Pancreas (tissue), 10 donors: ENCODE measurements at regions not wholly inside any gene's neighbourhood (a gene's known extent, or its start where the extent isn't known, plus 50 kb on each side); places are given as distances from the start of the nearest gene placed in this dataset.

Experiments
- ATAC-seq, 4 donors: fragments of 200-7000 bp; cut with Tn5 transposase; one replicate each; pipeline versions ENCODE4 v1.8.0 to v1.9.1; 2020; ENCODE audit warnings: mild to moderate bottlenecking in 4 of 4, moderate library complexity in 4 of 4
- DNase-seq, 6 donors: peaks; one replicate each; pipeline ENCODE4 v3.0.0-alpha.2; 2020
- FAIRE-seq: peaks from 2 replicates; lab custom pipeline; 2012; peaks lifted over from hg19 to GRCh38; lab: Jason Lieb, UNC
- H3K27ac ChIP-seq, 4 donors: fragments of 200-600 bp; sonication (generic); 1 replicate in 3 of 4; 2 replicates in 1 of 4; pipeline versions ENCODE4 v1.5.0 to v1.8.0; 2020
- H3K27me3 ChIP-seq, 4 donors: fragments of 200-600 bp; one replicate each; pipeline ENCODE4 v1.8.0; 2021
- H3K36me3 ChIP-seq, 3 donors: fragments of 200-600 bp; sonication (generic) in 1 of 3; one replicate each; pipeline versions ENCODE4 v1.5.0 to v1.8.0; 2020 to 2021
- H3K4me1 ChIP-seq, 3 donors: fragments of 200-600 bp; one replicate each; pipeline ENCODE4 v1.8.0; 2021
- H3K4me3 ChIP-seq, 4 donors: fragments of 200-600 bp; sonication (generic) in 2 of 4; one replicate each; pipeline versions ENCODE4 v1.5.0 to v1.8.0; 2020 to 2021
- H3K9me3 ChIP-seq, 4 donors: fragments of 200-600 bp; one replicate each; pipeline ENCODE4 v1.8.0; 2021
- WGBS, 2 donors: extraction: QIAGEN DNeasy Blood & Tissue Kit; methylation state at CpG; one replicate each; pipeline ENCODE4 v1.1.7; 2013; 5-methylcytosine and 5-hydroxymethylcytosine counted together
- intact Hi-C, 3 donors: fragments of 100-400 bp; cut with DNase I; formaldehyde crosslinking; loops; one replicate each; pipeline versions ENCODE4 v1.11.1 to v1.14.2; 2022
- TF ChIP-seq, protein P1 (sequence below), 4 donors: fragments of 200-600 bp; sonication (generic) in 3 of 4; IDR thresholded peaks; one replicate each; pipeline versions ENCODE4 v1.5.0 to v1.8.0; 2021; ENCODE audit warnings: antibody characterized with exemption in 4 of 4
- donor health status: healthy with polysubstance abuse.
- donor health status: DM: no; HTN: no; CAD: no; lungs with moderate emphysema.
- donor health status: DM: no; HTN: no; CAD: no.
- donor health status: control.
- donor health status: control.
- donor health status: Bipolar disorder and iron deficiency.
- donor health status: DM: yes; HTN: yes; CAD: no.
- donor health status: DM: no; HTN: no; CAD: no.
- donor health status: DM: no; HTN: no; CAD: no.
- donor health status: DM: yes; HTN: yes; CAD: no.

DNA sequence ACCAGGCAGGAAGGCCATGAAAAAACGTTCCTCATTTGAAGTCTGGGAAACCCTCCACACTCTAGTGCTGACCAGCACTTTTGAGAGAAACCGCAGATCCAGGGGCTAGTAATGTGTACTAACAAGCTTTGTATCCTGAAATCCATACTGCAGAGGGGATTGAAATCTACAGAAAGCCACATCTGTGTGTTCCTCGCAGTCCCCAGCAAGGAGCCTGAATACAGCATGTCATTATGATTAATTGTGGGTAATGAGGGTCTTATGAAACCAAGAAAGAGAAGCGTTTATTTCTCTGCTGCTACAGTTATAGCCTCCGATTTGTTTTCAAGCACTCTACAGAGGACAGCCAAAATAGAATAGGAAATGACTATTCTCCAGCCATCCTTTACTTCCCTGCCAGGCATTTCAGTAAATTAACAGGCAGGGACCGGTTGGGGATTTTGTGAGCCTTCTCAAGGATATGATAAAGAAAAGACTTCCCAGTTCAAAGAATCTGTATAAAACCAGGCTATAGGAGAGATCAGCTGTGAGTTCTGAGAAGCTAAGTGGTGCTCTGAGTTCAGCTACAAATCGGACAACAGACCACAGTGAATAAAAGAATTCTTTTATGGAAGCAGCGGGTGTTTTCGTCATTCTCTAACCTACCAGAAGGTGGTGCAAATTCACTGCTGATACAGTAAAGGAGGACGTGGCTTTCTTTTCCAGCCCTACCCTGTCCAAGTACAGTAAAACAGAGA lies 133.4 kb downstream of the INSIG2 start:
- 15 to 18% methylated on average over 10 of the region's 10 CpGs for WGBS, 2 donors
- Histone ChIP-seq H3K27me3 (peaks cover 15 to 39% (median 20%) of the 10 kb centered on the region in 4 donors), H3K4me1 (peaks cover 0 to 5% (median 0%) of the 10 kb centered on the region in 3 donors), H3K9me3 (no peaks in the 10 kb centered on the region), H3K4me3 (no peak overlapping the region), H3K27ac (no peak overlapping the region), H3K36me3 (no peaks in the 10 kb centered on the region)
- ATAC-seq (peak; percentile 66 to 96 (median 94)), FAIRE-seq (peak; percentile 94), DNase-seq (peak in 3 of 6 donors; percentile 30 to 55 (median 38))
- TF ChIP-seq, protein P1, sequence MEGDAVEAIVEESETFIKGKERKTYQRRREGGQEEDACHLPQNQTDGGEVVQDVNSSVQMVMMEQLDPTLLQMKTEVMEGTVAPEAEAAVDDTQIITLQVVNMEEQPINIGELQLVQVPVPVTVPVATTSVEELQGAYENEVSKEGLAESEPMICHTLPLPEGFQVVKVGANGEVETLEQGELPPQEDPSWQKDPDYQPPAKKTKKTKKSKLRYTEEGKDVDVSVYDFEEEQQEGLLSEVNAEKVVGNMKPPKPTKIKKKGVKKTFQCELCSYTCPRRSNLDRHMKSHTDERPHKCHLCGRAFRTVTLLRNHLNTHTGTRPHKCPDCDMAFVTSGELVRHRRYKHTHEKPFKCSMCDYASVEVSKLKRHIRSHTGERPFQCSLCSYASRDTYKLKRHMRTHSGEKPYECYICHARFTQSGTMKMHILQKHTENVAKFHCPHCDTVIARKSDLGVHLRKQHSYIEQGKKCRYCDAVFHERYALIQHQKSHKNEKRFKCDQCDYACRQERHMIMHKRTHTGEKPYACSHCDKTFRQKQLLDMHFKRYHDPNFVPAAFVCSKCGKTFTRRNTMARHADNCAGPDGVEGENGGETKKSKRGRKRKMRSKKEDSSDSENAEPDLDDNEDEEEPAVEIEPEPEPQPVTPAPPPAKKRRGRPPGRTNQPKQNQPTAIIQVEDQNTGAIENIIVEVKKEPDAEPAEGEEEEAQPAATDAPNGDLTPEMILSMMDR (IDR thresholded peaks at IDR 0.05): peak; percentile 30 to 50 (median 44)
- intact Hi-C loops: loop anchor here in 1 of 3 donors (10.0 kb wide), 1 partner anchor 633 kb away; no protein-coding TSS in a partner anchor

DNA sequence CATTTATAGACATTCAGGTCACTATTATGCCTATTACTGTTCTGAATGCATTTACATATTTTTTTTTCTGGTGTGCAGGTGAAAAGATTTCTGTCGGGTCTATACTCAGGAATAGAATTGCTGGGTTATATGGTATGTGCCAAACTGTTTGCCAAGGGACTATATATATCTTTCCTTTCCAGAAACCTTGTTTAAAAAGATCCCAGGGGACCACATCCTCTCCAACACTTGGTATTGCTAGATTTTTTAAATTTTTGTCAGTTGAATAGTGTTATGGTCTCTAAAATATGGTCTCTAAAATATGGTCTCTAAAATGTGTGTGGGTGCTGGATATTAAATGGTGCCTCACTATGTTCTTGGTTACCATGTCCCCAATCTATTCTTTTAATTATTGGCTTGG lies 131.3 kb downstream of the INSIG2 start:
- intact Hi-C loops: loop anchor here in 2 of 3 donors (5.0 to 10.0 kb wide), 2 partner anchors 635 to 638 kb away; no protein-coding TSS in a partner anchor
- Histone ChIP-seq H3K4me3 (no peak overlapping the region), H3K27me3 (peaks cover 14 to 29% (median 21%) of the 10 kb centered on the region in 4 donors), H3K9me3 (no peaks in the 10 kb centered on the region), H3K27ac (no peak overlapping the region), H3K4me1 (peaks cover 0 to 5% (median 0%) of the 10 kb centered on the region in 3 donors), H3K36me3 (no peaks in the 10 kb centered on the region)
- FAIRE-seq: no peak
- ATAC-seq: no peak
- 37 to 49% methylated on average over 1 of the region's 1 CpG for WGBS, 2 donors
- DNase-seq: no peak
- TF ChIP-seq, protein P1 (IDR thresholded peaks at IDR 0.05): no peak

DNA sequence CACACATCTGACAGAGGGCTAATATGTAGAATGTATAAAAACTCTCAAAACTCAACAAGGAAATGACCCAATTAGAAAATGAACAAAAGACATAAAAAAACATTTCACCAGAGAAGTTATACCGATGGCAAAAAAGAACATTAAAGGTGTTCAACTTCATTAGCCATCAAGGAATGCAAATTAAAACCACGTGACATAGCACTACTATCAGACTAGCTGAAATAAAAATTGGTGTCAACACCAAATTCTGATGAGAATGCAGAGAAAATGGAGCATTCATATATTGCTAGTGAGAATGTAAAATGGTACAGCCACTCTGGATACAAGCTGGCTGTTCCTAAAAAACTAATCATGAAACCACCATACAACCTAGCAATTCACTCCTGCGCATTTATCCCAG lies 128.0 kb downstream of the INSIG2 start:
- Histone ChIP-seq H3K4me1 (no peaks in the 10 kb centered on the region), H3K27me3 (peaks cover 0 to 14% (median 7%) of the 10 kb centered on the region in 4 donors), H3K36me3 (no peaks in the 10 kb centered on the region), H3K27ac (no peak overlapping the region), H3K4me3 (no peak overlapping the region), H3K9me3 (no peaks in the 10 kb centered on the region)
- WGBS, 2 donors: 72 to 73% methylated on average over 3 of the region's 3 CpGs
- TF ChIP-seq, protein P1 (IDR thresholded peaks at IDR 0.05): no peak
- FAIRE-seq (no peak), DNase-seq (no peak), ATAC-seq (no peak)
- intact Hi-C loops: loop anchor here in 1 of 3 donors (5.0 kb wide), 1 partner anchor 641 kb away; no protein-coding TSS in a partner anchor

DNA sequence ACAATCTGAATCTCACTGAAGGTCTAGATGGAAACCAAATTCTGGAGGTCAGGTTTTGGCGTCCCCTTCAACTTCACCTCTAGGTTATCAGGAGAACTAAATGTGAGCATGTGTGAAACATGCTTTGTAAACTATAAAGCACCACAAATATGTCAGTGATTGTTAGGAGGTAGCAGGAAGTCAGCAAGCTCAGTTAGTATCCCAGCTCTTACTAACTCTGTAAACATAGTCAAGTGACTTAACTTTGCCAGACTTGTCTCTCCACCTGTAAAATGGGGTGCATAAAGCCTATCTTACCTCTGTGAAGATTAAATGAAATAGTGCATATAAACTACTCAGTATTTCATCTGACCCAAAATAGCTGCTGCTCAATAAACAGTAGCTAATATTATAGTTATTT lies 121.5 kb downstream of the INSIG2 start:
- ATAC-seq: no peak
- Histone ChIP-seq H3K4me1 (no peaks in the 10 kb centered on the region), H3K9me3 (no peaks in the 10 kb centered on the region), H3K36me3 (no peaks in the 10 kb centered on the region), H3K4me3 (no peak overlapping the region), H3K27me3 (peaks cover 0 to 6% (median 0%) of the 10 kb centered on the region in 4 donors), H3K27ac (no peak overlapping the region)
- intact Hi-C loops: no loop called here
- WGBS, 2 donors: 48 to 61% methylated on average over 1 of the region's 1 CpG
- no peak for FAIRE-seq
- TF ChIP-seq, protein P1 (IDR thresholded peaks at IDR 0.05): no peak
- DNase-seq: no peak

DNA sequence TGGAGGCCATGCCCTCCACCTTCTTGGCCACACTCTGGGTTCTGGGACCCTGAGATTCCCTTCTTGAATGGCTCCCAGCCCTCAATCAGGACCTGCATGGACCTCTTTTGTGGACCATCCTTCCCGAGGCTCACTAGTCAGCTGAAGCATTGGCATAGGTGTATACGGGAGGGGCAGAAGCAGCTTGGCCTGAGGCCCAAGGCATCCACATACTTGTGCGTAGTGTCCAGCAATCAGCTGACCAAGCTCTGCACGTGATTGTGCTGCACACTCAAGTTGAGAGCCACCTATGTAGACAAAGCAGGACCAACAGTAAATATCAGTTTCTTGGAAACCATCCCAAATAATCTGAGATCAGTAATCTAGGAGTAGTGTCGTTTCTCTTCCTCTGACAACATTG lies 119.6 kb downstream of the INSIG2 start:
- ATAC-seq (no peak), DNase-seq (no peak), FAIRE-seq (no peak)
- Histone ChIP-seq H3K27me3 (no peaks in the 10 kb centered on the region), H3K4me3 (no peak overlapping the region), H3K27ac (no peak overlapping the region), H3K36me3 (no peaks in the 10 kb centered on the region), H3K4me1 (no peaks in the 10 kb centered on the region), H3K9me3 (no peaks in the 10 kb centered on the region)
- TF ChIP-seq, protein P1 (IDR thresholded peaks at IDR 0.05): no peak
- intact Hi-C loops: no loop called here
- WGBS, 2 donors: 51 to 56% methylated on average over 5 of the region's 5 CpGs
